H1 (cell line): ENCODE measurements at regions not wholly inside any gene's neighbourhood (a gene's known extent, or its start where the extent isn't known, plus 50 kb on each side); places are given as distances from the start of the nearest gene placed in this dataset.

Experiments used
- CTCF ChIA-PET: fragments of 300-600 bp; sonication (Branson Sonifier 250); formaldehyde crosslinking; loops from one replicate; lab custom pipeline; 2021; ENCODE audit not compliant: partially characterized antibody; lab: Charles Lee
- POLR2A ChIA-PET: fragments of 300-600 bp; sonication (Branson Sonifier 250); formaldehyde crosslinking; loops from one replicate; lab custom pipeline; 2021; ENCODE audit warnings: inconsistent platforms; ENCODE audit not compliant: partially characterized antibody; lab: Charles Lee
- DNase-seq, 2 experiments: peaks; one replicate each; pipeline versions ENCODE4 v3.0.0 to v3.0.0-alpha.2; 2010 to 2022; ENCODE audit warnings: low spot score in 2 of 2, low read depth in 1 of 2, mixed read lengths in 1 of 2
- FAIRE-seq: peaks from 2 replicates; lab custom pipeline; 2011; peaks lifted over from hg19 to GRCh38; lab: Jason Lieb, UNC
- H2AFZ ChIP-seq: 2 replicates; pipeline ENCODE4 v1.8.1; 2012; ENCODE audit warnings: low read length, inconsistent platforms
- H2AK5ac ChIP-seq: 2 replicates; pipeline ENCODE4 v1.6.1; 2013; ENCODE audit warnings: low read depth, low read length
- H2BK120ac ChIP-seq: replicated peaks from 2 replicates; pipeline ENCODE3; 2013; ENCODE audit warnings: low read depth, low read length, inconsistent platforms
- H2BK12ac ChIP-seq: 2 replicates; pipeline ENCODE4 v1.6.1; 2013; ENCODE audit warnings: low read depth, low read length
- H2BK15ac ChIP-seq: 2 replicates; pipeline ENCODE4 v1.6.1; 2013; ENCODE audit warnings: low read length
- H2BK20ac ChIP-seq: 2 replicates; pipeline ENCODE4 v1.6.1; 2013; ENCODE audit warnings: low read length
- H2BK5ac ChIP-seq: 2 replicates; pipeline ENCODE4 v1.6.1; 2013; ENCODE audit warnings: low read depth, low read length
- H3K14ac ChIP-seq: 2 replicates; pipeline ENCODE4 v1.6.1; 2013; ENCODE audit warnings: inconsistent platforms; ENCODE audit not compliant: insufficient read length
- H3K18ac ChIP-seq: 2 replicates; pipeline ENCODE4 v1.6.1; 2013; ENCODE audit warnings: low read length; ENCODE audit errors: extremely low read depth
- H3K23ac ChIP-seq: 2 replicates; pipeline ENCODE4 v1.6.1; 2013; ENCODE audit warnings: inconsistent platforms; ENCODE audit not compliant: insufficient read length
- H3K23me2 ChIP-seq: 2 replicates; pipeline ENCODE4 v1.6.1; 2013; ENCODE audit warnings: low read depth, low read length
- H3K27ac ChIP-seq: 2 replicates; pipeline ENCODE4 v1.6.1; 2011; ENCODE audit warnings: low read depth, low read length, inconsistent platforms
- H3K27me3 ChIP-seq, 4 experiments: replicated peaks in 1 of 4; 1 replicate in 1 of 4; 2 replicates in 3 of 4; pipeline versions ENCODE4 v1.6.1 to v1.8.1; 2011 to 2013; ENCODE audit warnings: low read length in 3 of 4, mild to moderate bottlenecking in 3 of 4, inconsistent platforms in 2 of 4, mixed read lengths in 2 of 4, moderate library complexity in 1 of 4; ENCODE audit not compliant: control insufficient read depth in 3 of 4, insufficient read depth in 3 of 4; ENCODE audit errors: extremely low read depth in 1 of 4
- H3K36me3 ChIP-seq, 4 experiments: 2 replicates each; pipeline versions ENCODE4 v1.6.1 to v1.8.1; 2011 to 2013; ENCODE audit warnings: mild to moderate bottlenecking in 4 of 4, low read length in 3 of 4, moderate library complexity in 2 of 4, control low read depth in 1 of 4, inconsistent platforms in 1 of 4; ENCODE audit not compliant: insufficient read depth in 4 of 4, control insufficient read depth in 2 of 4
- H3K4ac ChIP-seq: replicated peaks from 2 replicates; pipeline ENCODE3; 2013; ENCODE audit warnings: low read length, low read depth, mixed read lengths, inconsistent platforms; ENCODE audit not compliant: insufficient read length
- H3K4me1 ChIP-seq, 4 experiments: replicated peaks in 1 of 4; 1 replicate in 1 of 4; 2 replicates in 3 of 4; pipeline versions ENCODE4 v1.6.1 to v1.8.1; 2011 to 2013; ENCODE audit warnings: low read length in 3 of 4, inconsistent platforms in 2 of 4, mixed read lengths in 1 of 4; ENCODE audit not compliant: insufficient read depth in 4 of 4, control insufficient read depth in 3 of 4
- H3K4me2 ChIP-seq, 2 experiments: 2 replicates each; pipeline versions ENCODE4 v1.6.1 to v1.8.1; 2011 to 2013; ENCODE audit warnings: low read depth in 2 of 2, low read length in 2 of 2, control low read depth in 1 of 2, inconsistent platforms in 1 of 2, mild to moderate bottlenecking in 1 of 2; ENCODE audit not compliant: insufficient read depth in 1 of 2
- H3K4me3 ChIP-seq, 4 experiments: fragments of 200-600, 300-600 bp in 1 of 4; sonication (generic), shearing (Covaris generic), sonication (Bioruptor Twin) in 1 of 4; 2 replicates each; pipeline versions ENCODE4 v1.5.1 to v1.8.1; 2011 to 2016; ENCODE audit warnings: low read length in 4 of 4, low read depth in 3 of 4, control low read depth in 2 of 4, inconsistent platforms in 2 of 4, mild to moderate bottlenecking in 2 of 4, mixed read lengths in 1 of 4, moderate library complexity in 1 of 4; ENCODE audit not compliant: insufficient read depth in 2 of 4; ENCODE audit errors: extremely low read depth in 1 of 4
- H3K56ac ChIP-seq: replicated peaks from 2 replicates; pipeline ENCODE3; 2013; ENCODE audit warnings: low read depth, mild to moderate bottlenecking, mixed read lengths, low read length, inconsistent platforms; ENCODE audit not compliant: insufficient read length
- H3K79me1 ChIP-seq: 2 replicates; pipeline ENCODE4 v1.6.1; 2013; ENCODE audit warnings: low read depth, low read length, control low read depth
- H3K79me2 ChIP-seq, 2 experiments: 2 replicates each; pipeline versions ENCODE4 v1.6.1 to v1.8.1; 2012 to 2013; ENCODE audit warnings: low read length in 2 of 2, mild to moderate bottlenecking in 2 of 2, inconsistent platforms in 1 of 2; ENCODE audit not compliant: insufficient read depth in 2 of 2, control insufficient read depth in 1 of 2
- H3K9ac ChIP-seq, 4 experiments: replicated peaks in 1 of 4; 1 replicate in 1 of 4; 2 replicates in 3 of 4; pipeline versions ENCODE4 v1.6.1 to v1.8.1; 2011 to 2013; ENCODE audit warnings: low read depth in 3 of 4, low read length in 3 of 4, control low read depth in 2 of 4, mild to moderate bottlenecking in 2 of 4, moderate library complexity in 2 of 4, inconsistent platforms in 1 of 4; ENCODE audit errors: extremely low read depth in 1 of 4
- H3K9me3 ChIP-seq, 2 experiments: 2 replicates each; pipeline versions ENCODE4 v1.6.1 to v1.8.1; 2012 to 2013; ENCODE audit warnings: mild to moderate bottlenecking in 2 of 2, moderate library complexity in 2 of 2, control low read depth in 1 of 2, inconsistent platforms in 1 of 2, low read depth in 1 of 2, low read length in 1 of 2, mixed read lengths in 1 of 2; ENCODE audit not compliant: insufficient read depth in 2 of 2
- H4K20me1 ChIP-seq, 2 experiments: replicated peaks in 1 of 2; 2 replicates each; pipeline versions ENCODE3 to v1.8.1; 2011 to 2013; ENCODE audit warnings: inconsistent platforms in 2 of 2, low read length in 2 of 2, mild to moderate bottlenecking in 1 of 2; ENCODE audit not compliant: insufficient read depth in 2 of 2, control insufficient read depth in 1 of 2
- H4K5ac ChIP-seq: 2 replicates; pipeline ENCODE4 v1.6.1; 2013; ENCODE audit warnings: low read length, low read depth, mixed read lengths, inconsistent platforms; ENCODE audit not compliant: insufficient read length
- H4K8ac ChIP-seq: 2 replicates; pipeline ENCODE4 v1.8.0; 2013; ENCODE audit warnings: mild to moderate bottlenecking, moderate library complexity, low read length, inconsistent platforms; ENCODE audit not compliant: insufficient read depth; ENCODE audit errors: extremely low read depth
- H4K91ac ChIP-seq: replicated peaks from 2 replicates; pipeline ENCODE3; 2013; ENCODE audit warnings: low read length, mixed read lengths, inconsistent platforms; ENCODE audit not compliant: insufficient read length
- ATF2 ChIP-seq: IDR thresholded peaks from 2 replicates; pipeline ENCODE4 v1.6.1; 2012; ENCODE audit warnings: low read length, inconsistent platforms
- BCL11A ChIP-seq, 2 experiments: IDR thresholded peaks; one replicate each; pipeline ENCODE4 v1.6.1; 2011; ENCODE audit warnings: low read depth in 2 of 2, low read length in 2 of 2, mild to moderate bottlenecking in 2 of 2
- EP300 ChIP-seq, 2 experiments: IDR thresholded peaks; 1 replicate in 1 of 2; 2 replicates in 1 of 2; pipeline ENCODE4 v1.6.1; 2011 to 2012; ENCODE audit warnings: low read depth in 2 of 2, low read length in 2 of 2, mild to moderate bottlenecking in 2 of 2, borderline replicate concordance in 1 of 2, inconsistent platforms in 1 of 2, moderate library complexity in 1 of 2
- FOSL1 ChIP-seq: IDR thresholded peaks from 2 replicates; pipeline ENCODE4 v1.6.1; 2011; ENCODE audit warnings: mild to moderate bottlenecking, low read depth, low read length, moderate library complexity; ENCODE audit not compliant: insufficient read depth
- HDAC6 ChIP-seq: IDR thresholded peaks from one replicate; pipeline ENCODE4 v1.7.1; 2012; ENCODE audit warnings: low read depth, mild to moderate bottlenecking, inconsistent platforms, low read length, moderate library complexity
- KDM1A ChIP-seq: fragments of 200-600, 300-600 bp; sonication (generic); IDR thresholded peaks from 2 replicates; pipeline ENCODE4 v1.7.1; 2016; ENCODE audit warnings: mild to moderate bottlenecking, low read length, borderline replicate concordance
- MAX ChIP-seq: IDR thresholded peaks from 2 replicates; pipeline ENCODE4 v1.6.1; 2012; ENCODE audit warnings: inconsistent platforms
- SIN3A ChIP-seq, 2 experiments: IDR thresholded peaks in 1 of 2; conservative IDR thresholded peaks in 1 of 2; 2 replicates each; pipeline ENCODE4 v1.6.1; 2011 to 2012; ENCODE audit warnings: low read length in 2 of 2, improper control_type of control experiment in 1 of 2, low read depth in 1 of 2, mild to moderate bottlenecking in 1 of 2
- SRF ChIP-seq: IDR thresholded peaks from 2 replicates; pipeline ENCODE4 v1.6.1; 2011; ENCODE audit warnings: mild to moderate bottlenecking, low read depth, low read length, moderate library complexity
- TCF12 ChIP-seq: IDR thresholded peaks from 2 replicates; pipeline ENCODE4 v1.6.1; 2011; ENCODE audit warnings: low read depth, mild to moderate bottlenecking, low read length
- USF2 ChIP-seq: IDR thresholded peaks from 2 replicates; pipeline ENCODE4 v1.6.1; 2011; ENCODE audit warnings: low read length, improper control_type of control experiment
- WGBS, 2 experiments: shearing (Covaris generic) in 1 of 2; methylation state at CpG; one replicate each; pipeline versions ENCODE4 v1.1.6 to v1.1.7; 2013 to 2015; ENCODE audit warnings: low lambda C conversion rate in 2 of 2, mixed read lengths in 2 of 2, inconsistent platforms in 1 of 2, low coverage in 1 of 2, missing lambda C conversion rate in 1 of 2; ENCODE audit not compliant: insufficient replicate concordance in 2 of 2, insufficient coverage in 1 of 2, insufficient read length in 1 of 2; ENCODE audit errors: extremely low coverage in 1 of 2, missing lambda C conversion rate in 1 of 2; 5-methylcytosine and 5-hydroxymethylcytosine counted together

GRCh38 chr16:60199150-60199549, 1465.0 kb upstream of the GOT2 start:
- H3K23ac ChIP-seq, result no peak overlapping the region
- H3K36me3 ChIP-seq, result no peaks in the 10 kb centered on the region
- FAIRE-seq (no peak), DNase-seq (no peak)
- WGBS, 2 experiments, result 56% methylated on average over 5 of the region's 5 CpGs; no CpG with 5 or more reads in 1 of the 2 experiments
- no peak overlapping the region; a peak in 1 of 4 replicates for H3K4me2 ChIP-seq
- no peak overlapping the region for H3K14ac ChIP-seq
- no peak overlapping the region for H4K5ac ChIP-seq
- H4K8ac ChIP-seq, result no peak overlapping the region
- H3K18ac ChIP-seq, result no peak overlapping the region
- no peaks in the 10 kb centered on the region for H3K79me2 ChIP-seq
- no peak overlapping the region for H3K27ac ChIP-seq
- H2AFZ ChIP-seq, result peak overlapping the region; percentile 56; the same call in 1 of the 2 replicates
- no peak overlapping the region for H2BK120ac ChIP-seq
- CTCF ChIA-PET, result no interaction called here
- H3K56ac ChIP-seq, result no peak overlapping the region
- no peak overlapping the region for H2BK20ac ChIP-seq
- H3K27me3 ChIP-seq, result no peaks in the 10 kb centered on the region
- H2BK12ac ChIP-seq, result no peak overlapping the region
- POLR2A ChIA-PET, result no interaction called here
- H2BK15ac ChIP-seq, result no peak overlapping the region
- H3K79me1 ChIP-seq, result no peaks in the 10 kb centered on the region
- H3K4ac ChIP-seq, result no peak overlapping the region
- H3K4me3 ChIP-seq, result no peak overlapping the region
- H3K9me3 ChIP-seq, result no peaks in the 10 kb centered on the region
- peaks cover 0 to 5% (median 2%) of the 10 kb centered on the region in 4 experiments; a peak in 2 of 7 replicates for H3K4me1 ChIP-seq
- TF ChIP-seq FOSL1 (no peak), ATF2 (no peak), BCL11A (IDR thresholded peaks at IDR 0.05; ENCODE audit: low read depth in 2 of 2, low read length in 2 of 2) (no peak), EP300 (IDR thresholded peaks at IDR 0.05; ENCODE audit: borderline replicate concordance in 1 of 2, low read depth in 2 of 2, low read length in 2 of 2) (no peak), SRF (no peak), TCF12 (no peak), MAX (no peak), SIN3A (conservative IDR thresholded peaks at IDR 0.05 in 1 of 2, IDR thresholded peaks at IDR 0.05 in 1 of 2; ENCODE audit: low read depth in 1 of 2, low read length in 2 of 2) (no peak), KDM1A (no peak), HDAC6 (no peak), USF2 (no peak)
- no peaks in the 10 kb centered on the region for H3K23me2 ChIP-seq
- H4K20me1 ChIP-seq, result no peaks in the 10 kb centered on the region
- H2BK5ac ChIP-seq, result no peak overlapping the region
- H3K9ac ChIP-seq, result no peak overlapping the region
- H2AK5ac ChIP-seq, result no peak overlapping the region
- H4K91ac ChIP-seq, result no peak overlapping the region
